ENCODE measurements at regions not wholly inside any gene's neighbourhood (a gene's known extent, or its start where the extent isn't known, plus 50 kb on each side); places are given as distances from the start of the nearest gene placed in this dataset.

- Histone ChIP-seq H3K27me3 (ENCODE audit: insufficient read depth) (peaks cover 4% of the 10 kb centered on the region; the same call in 1 of the 2 replicates), H3K9ac (no peak overlapping the region), H3K4me2 (no peak overlapping the region), H3K4me1 (ENCODE audit: control insufficient read depth in 1 of 2, insufficient read depth in 2 of 2, low read depth in 1 of 2, low read length in 1 of 2) (no peaks in the 10 kb centered on the region), H3K36me3 (replicated peaks in 1 of 2; ENCODE audit: control insufficient read depth in 1 of 2, insufficient read depth in 2 of 2, low read length in 1 of 2) (no peaks in the 10 kb centered on the region), H3K9me2 (no peaks in the 10 kb centered on the region), H3F3A (replicated peaks; ENCODE audit: insufficient read depth) (no peaks in the 10 kb centered on the region), H3K4me3 (ENCODE audit: low read depth in 2 of 2, low read length in 1 of 2) (no peak overlapping the region), H2AFZ (ENCODE audit: low read depth) (no peak overlapping the region), H3K9me3 (no peaks in the 10 kb centered on the region), H3K27ac (ENCODE audit: low read depth in 2 of 2, low read length in 1 of 2) (no peak overlapping the region), H4K20me1 (ENCODE audit: insufficient read depth) (no peaks in the 10 kb centered on the region), H3K79me2 (ENCODE audit: insufficient read depth) (no peaks in the 10 kb centered on the region)
- no peak for TF ChIP-seq FOXJ3 (CRISPR knock-in tag; IDR thresholded peaks at IDR 0.05)
- TF ChIP-seq CHD2 (IDR thresholded peaks at IDR 0.05; ENCODE audit: low read length, partially characterized antibody) = no peak
- TF ChIP-seq NRF1 (IDR thresholded peaks at IDR 0.05; ENCODE audit: low read depth, low read length) = no peak
- TF ChIP-seq IRF3 (IDR thresholded peaks at IDR 0.05; ENCODE audit: low read depth, low read length) = no peak
- TF ChIP-seq MAX (IDR thresholded peaks at IDR 0.05; ENCODE audit: low read depth) = no peak
- TF ChIP-seq TCF12 (IDR thresholded peaks at IDR 0.05) = no peak
- no peak for TF ChIP-seq USF1 (IDR thresholded peaks at IDR 0.05; ENCODE audit: borderline replicate concordance, low read depth)
- TF ChIP-seq EZH2phosphoT487 (IDR thresholded peaks at IDR 0.05; ENCODE audit: borderline replicate concordance, low read depth) = no peak
- TF ChIP-seq ELF1 (IDR thresholded peaks at IDR 0.05) = no peak
- TF ChIP-seq YY1 (IDR thresholded peaks at IDR 0.05; ENCODE audit: low read depth) = no peak
- no peak for DNase-seq
- WGBS (ENCODE audit: low lambda C conversion rate) = 0% methylated on average over 2 of the region's 2 CpGs
- ChIA-PET POLR2A (no interaction called here), CTCF (no interaction called here)
These were observed 299.3 kb downstream of the TBX15 start for GRCh38 chr1:118688891-118689290.

GRCh38 chr1:118661769-118662320, 326.3 kb downstream of the TBX15 start:
- Histone ChIP-seq H3K4me3 (ENCODE audit: low read depth in 2 of 2, low read length in 1 of 2) (no peak overlapping the region), H3K4me1 (ENCODE audit: control insufficient read depth in 1 of 2, insufficient read depth in 2 of 2, low read depth in 1 of 2, low read length in 1 of 2) (no peaks in the 10 kb centered on the region), H3K79me2 (ENCODE audit: insufficient read depth) (no peaks in the 10 kb centered on the region), H3K27me3 (ENCODE audit: insufficient read depth) (no peaks in the 10 kb centered on the region), H3K36me3 (replicated peaks in 1 of 2; ENCODE audit: control insufficient read depth in 1 of 2, insufficient read depth in 2 of 2, low read length in 1 of 2) (no peaks in the 10 kb centered on the region), H3K4me2 (no peak overlapping the region), H4K20me1 (ENCODE audit: insufficient read depth) (no peaks in the 10 kb centered on the region), H3K9me3 (peaks cover 11% of the 10 kb centered on the region; the same call in 1 of the 2 replicates), H3K9me2 (no peaks in the 10 kb centered on the region), H2AFZ (ENCODE audit: low read depth) (no peak overlapping the region), H3F3A (replicated peaks; ENCODE audit: insufficient read depth) (peaks cover 11% of the 10 kb centered on the region), H3K9ac (no peak overlapping the region), H3K27ac (ENCODE audit: low read depth in 2 of 2, low read length in 1 of 2) (no peak overlapping the region)
- ChIA-PET POLR2A (no interaction called here), CTCF (no interaction called here)
- DNase-seq = no peak
- WGBS (ENCODE audit: low lambda C conversion rate) = 1% methylated on average over 2 of the region's 2 CpGs
- TF ChIP-seq FOSL2 (IDR thresholded peaks at IDR 0.05; ENCODE audit: borderline replicate concordance, low read depth) = peak; percentile 59; the same call in 1 of the 2 replicates
- TF ChIP-seq SIN3A (IDR thresholded peaks at IDR 0.05; ENCODE audit: borderline replicate concordance, low read depth, low read length) = no peak
- peak; percentile 82 for TF ChIP-seq PBX3 (IDR thresholded peaks at IDR 0.05)
- TF ChIP-seq TEAD4 (IDR thresholded peaks at IDR 0.05; ENCODE audit: borderline replicate concordance, insufficient read depth) = peak; percentile 75; the same call in 1 of the 2 replicates
- TF ChIP-seq FOXM1 (IDR thresholded peaks at IDR 0.05; ENCODE audit: low read depth) = peak; percentile 61; the same call in 1 of the 2 replicates
- peak in 1 of 2 experiments; percentile 66; a peak in 2 of 4 replicates for TF ChIP-seq EP300 (IDR thresholded peaks at IDR 0.05; ENCODE audit: borderline replicate concordance in 1 of 2, low read depth in 1 of 2, low read length in 1 of 2)
- no peak for TF ChIP-seq RFX5 (IDR thresholded peaks at IDR 0.05; ENCODE audit: low read length)
- peak; percentile 75 for TF ChIP-seq TCF12 (IDR thresholded peaks at IDR 0.05)
- 0 out of 2 replicates have a peak, but pooled peaks have one; percentile 19 for TF ChIP-seq MEF2A (IDR thresholded peaks at IDR 0.05; ENCODE audit: borderline replicate concordance, low read depth)
- no peak for TF ChIP-seq TAF1 (IDR thresholded peaks at IDR 0.05; ENCODE audit: borderline replicate concordance, low read depth, low read length)
- peak; percentile 86 for TF ChIP-seq JUND (IDR thresholded peaks at IDR 0.05)
- no peak for TF ChIP-seq GABPA (IDR thresholded peaks at IDR 0.05; ENCODE audit: low read depth)
- TF ChIP-seq NFIC (IDR thresholded peaks at IDR 0.05; ENCODE audit: borderline replicate concordance) = peak; percentile 64; the same call in 1 of the 2 replicates
- TF ChIP-seq ELF1 (IDR thresholded peaks at IDR 0.05) = no peak

Data from SK-N-SH (cell line).